NCI-H1436 (cell line): ENCODE measurements at regions not wholly inside any gene's neighbourhood (a gene's known extent, or its start where the extent isn't known, plus 50 kb on each side); places are given as distances from the start of the nearest gene placed in this dataset.
"Not testable (repeated sequence)": the region's sequence is repeated elsewhere in the genome, so short reads cannot be mapped to it uniquely, and the experiment has no call there.

Experiments
- DNase-seq: peaks from one replicate; lab custom pipeline; 2025; lab: John Stamatoyannopoulos, UW

DNA sequence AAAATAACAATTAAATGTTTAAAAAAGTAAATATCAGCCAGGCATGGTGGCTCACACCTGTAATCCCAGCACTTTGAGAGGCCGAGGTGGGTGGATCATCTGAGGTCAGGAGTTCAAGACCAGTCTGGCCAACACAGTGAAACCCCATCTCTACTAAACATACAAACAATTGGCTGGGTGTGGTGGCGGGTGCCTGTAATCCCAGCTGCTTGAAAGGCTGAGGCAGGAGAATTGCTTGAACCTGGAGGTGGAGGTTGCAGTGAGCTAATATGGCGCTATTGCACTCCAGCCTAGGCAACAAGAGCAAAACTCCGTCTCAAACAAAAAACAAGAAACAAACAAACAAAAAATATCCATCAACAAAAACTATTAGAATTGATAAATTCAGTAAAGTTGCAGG lies 77.5 kb downstream of the SNX5 start:
- DNase-seq: not testable (repeated sequence)

DNA sequence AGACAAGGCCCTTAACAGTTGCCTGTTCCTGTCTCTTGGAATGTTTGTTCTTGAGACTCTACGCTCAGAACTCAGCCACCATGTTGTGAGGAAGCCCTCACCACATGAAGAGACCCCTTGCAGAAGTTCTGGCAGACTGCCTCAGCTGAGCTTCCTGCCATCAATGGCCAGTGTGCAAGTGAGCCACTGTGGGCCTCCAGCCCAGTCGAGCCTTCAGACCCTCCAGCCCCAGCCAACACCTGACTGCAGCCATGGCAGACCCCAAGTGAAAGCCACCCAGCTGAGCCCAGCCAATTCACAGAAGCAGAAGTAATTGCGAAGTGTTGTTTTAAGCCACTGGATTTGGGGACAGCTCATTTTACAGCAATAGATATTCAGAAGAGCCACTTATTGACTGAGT lies 78.3 kb downstream of the SNX5 start:
- no peak for DNase-seq

DNA sequence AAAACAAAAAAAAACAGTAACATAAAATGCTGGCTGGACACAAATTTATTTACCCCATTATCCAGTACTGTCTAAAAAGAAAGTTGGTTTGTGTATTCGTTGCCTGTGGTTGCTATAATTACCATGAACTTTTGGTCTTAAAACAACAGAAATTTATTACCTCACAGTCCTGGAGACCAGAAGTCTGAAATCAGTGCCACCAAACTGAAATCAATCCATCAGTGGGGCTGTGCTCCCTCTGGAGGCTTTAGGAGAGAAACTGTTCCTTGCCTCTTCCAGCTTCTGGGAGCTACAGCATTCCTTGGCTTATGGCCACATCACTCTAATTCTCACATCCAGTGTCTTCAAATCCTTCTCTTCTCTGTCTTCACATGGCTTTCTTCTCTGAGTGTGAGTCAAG lies 79.4 kb downstream of the SNX5 start:
- DNase-seq: no peak

DNA sequence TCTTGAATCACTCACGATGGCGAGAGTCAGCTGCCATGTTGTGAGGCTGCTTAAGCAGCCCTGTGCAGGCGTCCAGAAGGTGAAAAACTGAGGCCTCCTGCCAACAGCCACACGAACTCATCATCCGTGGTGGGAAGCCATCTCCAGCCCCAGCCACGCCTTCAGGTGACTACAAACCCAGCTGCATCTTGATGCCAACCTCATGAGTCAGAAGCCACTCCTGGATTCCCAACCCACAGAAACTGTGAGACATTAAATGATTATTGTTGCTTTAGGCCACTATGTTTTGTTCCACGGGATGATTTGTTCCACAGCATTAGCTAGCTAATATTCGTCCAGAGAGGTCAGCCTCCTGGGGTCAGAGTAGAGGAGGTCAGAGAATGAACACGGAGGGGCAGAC lies 80.5 kb downstream of the SNX5 start:
- DNase-seq: no peak

DNA sequence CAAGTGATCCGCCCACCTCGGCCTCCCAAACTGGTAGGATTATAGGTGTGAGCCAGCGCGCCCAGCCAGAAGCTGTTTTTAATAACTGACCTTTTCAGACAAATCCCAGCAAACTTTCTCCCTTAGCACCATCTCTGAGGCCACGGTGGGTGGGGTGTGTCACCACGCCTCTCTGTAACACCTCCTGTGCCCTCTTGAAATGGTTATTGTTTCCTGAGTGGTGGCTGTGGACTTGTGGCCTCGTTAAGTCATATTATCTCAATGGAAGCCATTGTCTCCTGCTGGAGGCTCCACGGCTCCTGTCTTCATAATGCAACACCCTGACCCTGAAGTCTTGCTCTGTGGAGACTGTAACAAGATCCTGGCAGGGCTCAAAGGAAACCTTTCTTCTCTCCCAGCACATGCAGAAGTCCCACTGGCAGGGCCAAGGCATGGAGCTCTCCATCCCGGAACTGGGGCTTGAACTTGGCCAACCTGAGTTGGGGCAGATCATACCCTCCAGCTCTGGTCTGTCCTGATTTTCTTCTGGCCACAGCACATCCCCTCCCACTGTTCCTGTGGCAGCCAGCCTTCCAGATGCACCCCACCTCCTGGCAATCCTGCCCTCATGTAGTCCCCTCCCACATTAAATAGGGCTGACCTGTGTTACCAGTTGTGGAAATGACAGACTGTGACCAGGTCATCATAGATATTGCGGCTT lies 81.1 kb downstream of the SNX5 start:
- DNase-seq: no peak

DNA sequence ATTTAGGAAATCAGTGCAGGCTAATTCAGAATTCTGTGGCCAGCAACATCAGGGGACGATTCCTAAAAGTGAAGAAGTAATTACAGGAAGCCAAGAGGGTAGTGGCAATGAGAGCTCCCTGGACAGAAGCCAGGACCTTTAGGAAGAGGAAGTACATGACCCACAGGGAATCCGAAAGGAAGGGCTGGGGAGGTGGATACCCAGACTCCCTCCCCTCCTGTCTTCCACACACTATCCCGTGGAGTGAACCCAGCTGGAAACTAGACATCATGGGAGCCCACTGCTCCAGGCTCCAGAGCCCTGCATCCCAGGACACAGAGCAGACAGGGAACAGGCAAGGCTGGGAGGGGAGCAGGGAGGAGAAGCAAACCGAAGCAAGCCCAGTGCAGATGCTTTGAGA lies 83.0 kb downstream of the SNX5 start:
- DNase-seq: no peak

DNA sequence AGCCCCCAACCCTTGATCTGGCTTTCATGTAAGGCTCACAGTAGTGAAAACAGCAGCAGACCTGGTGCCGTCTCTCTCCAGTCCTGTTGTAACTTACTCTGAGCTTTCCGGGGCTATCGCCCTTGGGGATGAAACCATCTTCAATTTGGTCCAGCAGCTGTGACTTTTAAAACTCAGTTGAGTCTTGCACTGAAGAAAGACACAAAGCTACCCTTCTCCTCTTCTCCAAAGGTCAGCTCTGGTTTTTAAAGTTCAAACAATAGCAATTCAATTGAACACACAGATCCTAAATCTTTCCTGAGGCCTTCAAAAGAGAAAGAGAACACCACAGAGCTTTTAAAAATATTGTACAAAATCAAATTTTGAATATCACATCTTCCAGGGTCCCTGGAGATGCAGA lies 83.5 kb downstream of the SNX5 start:
- DNase-seq: no peak

DNA sequence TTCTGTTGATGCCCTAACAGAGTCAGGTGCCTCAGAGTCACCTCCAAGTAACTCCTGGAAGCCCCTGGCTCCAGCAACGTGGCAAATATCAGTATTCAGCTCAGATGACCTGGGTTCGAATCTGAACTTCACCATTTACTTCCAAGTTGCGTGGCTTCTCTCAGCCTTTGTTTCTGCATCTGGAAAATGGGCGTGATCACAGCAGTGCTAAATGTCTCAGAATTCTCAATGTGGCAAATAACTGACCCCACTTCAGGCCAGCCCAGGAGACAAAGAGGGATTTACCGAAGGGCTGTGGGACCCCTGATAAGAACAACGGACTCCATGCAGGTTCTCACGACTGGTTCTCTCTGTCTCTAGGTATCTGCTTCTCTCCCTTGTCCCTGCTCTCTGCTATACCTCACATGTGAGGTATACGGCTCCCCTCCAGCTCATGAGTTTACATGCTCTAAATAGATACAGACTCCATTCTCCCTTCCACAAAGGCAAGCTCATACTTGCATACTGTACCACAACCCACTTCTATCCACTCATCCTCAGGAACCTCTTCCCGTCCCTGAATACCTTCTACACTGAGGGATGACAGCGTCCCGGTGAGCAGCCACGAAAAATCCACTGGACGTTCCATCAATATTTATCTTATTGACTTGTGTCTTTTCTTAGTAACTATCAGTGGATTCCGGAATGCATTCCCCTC lies 84.1 kb downstream of the SNX5 start:
- DNase-seq: no peak

DNA sequence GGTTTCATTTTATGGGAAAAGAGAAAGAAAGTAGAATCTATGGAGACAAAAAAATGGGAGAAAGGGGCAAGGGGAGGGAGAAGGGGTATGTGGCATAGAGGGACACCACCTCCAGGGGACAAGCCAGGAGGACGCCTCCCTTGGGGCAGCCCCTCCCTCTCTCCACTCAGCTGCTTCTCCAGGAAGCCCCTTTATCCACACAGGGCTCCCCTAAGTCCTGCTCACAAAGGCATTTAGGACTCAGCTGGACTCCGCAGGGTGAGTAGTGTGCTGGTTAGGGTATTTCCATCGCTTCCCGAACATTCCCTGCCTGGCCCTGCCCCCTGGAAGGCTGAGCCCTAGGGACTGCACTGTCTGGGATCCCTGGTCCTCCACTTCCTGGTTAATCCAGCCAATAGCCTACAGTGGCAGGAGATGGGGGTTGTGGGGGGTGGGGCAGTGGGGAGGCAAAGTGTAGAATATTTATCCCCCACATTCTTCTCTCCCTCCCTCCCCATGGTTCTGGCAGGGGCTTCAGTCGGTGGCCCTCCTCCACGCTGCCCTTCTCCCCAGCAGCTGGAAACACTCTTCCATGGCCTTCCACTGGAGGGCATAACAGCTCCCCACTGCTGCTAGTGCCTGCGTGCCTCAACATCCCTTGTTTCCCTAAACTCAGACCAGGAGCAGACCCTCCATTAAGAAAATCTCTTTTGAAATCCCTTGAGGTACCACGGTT lies 84.8 kb downstream of the SNX5 start:
- no peak for DNase-seq

DNA sequence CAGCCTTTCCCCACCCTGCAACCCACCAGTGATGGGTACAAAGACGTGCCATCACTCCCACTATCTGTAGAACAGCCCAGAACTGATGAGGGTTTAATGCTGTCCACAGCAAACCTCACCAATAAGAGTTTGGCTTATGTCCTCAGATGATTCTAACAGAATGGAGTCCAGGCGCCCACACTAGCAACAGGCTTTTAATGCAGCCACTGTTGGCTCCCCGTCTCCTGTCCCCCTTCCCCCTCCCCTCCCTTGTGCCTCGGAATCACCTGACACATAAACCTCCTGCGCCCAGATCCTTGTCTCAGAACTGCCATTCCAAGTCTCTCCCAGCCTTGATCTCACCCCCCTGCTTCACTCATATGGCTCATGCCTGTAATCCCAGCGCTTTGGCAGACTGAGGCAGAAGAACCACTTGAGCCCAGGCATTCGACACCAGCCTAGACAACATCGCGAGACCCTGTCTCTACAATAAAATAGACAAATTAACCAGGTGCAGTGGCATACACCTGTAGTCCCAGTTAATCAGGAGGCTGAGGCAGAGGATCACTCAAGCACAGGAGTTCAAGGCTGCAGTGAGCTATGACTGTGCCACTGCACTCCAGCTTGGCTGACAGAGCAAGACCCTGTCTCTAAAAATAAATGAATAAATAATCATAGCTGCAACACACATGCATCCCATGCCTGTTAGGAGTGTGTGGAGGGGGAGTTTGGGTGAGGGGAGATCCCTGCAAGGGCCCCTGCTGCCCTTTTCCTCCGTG lies 85.6 kb downstream of the SNX5 start:
- no peak for DNase-seq

DNA sequence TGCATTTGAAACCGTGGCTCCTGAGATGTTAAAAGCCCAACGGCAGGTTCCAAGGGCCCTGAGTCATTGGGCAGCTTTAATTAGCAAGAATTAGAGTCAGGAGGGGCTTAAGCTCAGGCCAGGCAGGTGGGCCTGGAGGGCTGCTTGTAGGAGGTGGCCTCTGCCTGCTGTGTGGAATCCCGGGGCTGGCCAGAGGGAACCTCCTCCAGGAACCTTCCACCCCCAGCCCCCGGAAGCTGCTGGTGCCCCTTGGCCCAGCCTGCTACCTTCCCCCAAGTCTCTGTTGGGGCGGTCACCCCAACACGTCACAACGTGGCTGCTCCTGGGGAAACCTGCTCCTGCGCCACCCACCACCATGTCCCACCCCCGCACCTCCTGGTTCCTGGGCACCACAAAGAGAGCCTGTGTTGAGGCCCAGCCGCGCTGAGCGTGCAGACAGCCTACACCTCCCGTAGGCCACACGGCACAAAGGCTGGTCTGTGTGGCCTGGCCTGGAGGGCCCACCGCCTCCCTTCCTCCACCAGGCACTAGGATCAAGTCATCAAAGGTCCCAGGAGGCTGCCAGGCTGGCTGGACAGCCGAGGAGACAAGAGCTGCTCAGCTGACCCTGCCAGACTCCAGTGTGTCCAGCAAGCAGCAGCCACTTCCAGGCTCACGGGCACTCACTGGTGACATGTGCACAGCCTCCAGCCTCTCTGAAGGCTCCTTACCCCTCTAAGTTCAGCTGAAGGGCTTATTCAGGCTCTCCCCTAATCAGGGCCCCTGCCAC lies 86.3 kb downstream of the SNX5 start:
- no peak for DNase-seq

DNA sequence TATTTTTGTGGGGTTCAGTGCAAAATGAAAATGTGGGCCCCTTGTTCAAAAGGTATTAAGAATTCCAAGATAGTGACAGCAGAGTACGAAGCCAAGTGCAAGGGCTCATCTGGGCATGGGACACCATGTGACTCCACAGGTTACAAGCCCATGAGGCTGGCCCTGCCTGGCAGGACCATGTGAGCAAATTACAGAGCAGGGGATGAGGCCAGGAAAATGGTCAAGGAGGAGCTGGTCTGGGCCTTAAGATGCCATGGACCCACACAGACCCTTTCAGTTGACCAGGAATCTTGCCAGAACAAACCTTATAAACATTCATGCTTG lies 86.9 kb downstream of the SNX5 start:
- no peak for DNase-seq

DNA sequence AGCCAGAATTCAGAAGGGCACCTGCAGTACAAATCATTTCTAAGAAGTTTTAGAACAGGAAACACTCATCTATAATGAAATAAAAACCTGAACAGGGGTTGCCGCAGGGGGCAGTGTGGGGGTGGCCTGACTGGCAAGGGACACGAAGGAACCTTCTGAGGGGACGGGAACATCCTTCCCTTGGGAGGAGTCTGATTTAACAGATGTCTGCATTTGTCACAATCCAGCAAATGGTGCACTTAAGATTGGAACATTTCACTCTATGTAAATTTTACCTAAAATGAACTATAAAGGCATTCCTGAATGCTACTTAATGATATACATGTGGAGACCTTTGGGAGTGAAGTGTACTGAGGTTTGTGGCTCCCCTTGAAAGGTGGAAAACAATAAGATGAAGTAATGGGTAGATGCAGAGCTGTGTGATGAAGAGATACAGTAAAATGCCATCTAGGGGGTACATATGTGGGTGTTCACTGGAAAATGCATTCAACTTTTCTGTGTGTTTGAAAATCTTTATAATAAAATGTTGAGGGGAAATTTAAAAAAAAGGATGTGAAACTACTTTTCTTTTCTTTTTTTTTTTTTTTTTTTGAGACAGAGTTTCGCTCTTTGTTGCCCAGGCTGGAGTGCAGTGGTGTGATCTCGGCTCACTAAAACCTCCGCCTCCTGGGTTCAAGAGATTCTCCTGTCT lies 89.5 kb downstream of the SNX5 start:
- DNase-seq: peak; percentile 17

DNA sequence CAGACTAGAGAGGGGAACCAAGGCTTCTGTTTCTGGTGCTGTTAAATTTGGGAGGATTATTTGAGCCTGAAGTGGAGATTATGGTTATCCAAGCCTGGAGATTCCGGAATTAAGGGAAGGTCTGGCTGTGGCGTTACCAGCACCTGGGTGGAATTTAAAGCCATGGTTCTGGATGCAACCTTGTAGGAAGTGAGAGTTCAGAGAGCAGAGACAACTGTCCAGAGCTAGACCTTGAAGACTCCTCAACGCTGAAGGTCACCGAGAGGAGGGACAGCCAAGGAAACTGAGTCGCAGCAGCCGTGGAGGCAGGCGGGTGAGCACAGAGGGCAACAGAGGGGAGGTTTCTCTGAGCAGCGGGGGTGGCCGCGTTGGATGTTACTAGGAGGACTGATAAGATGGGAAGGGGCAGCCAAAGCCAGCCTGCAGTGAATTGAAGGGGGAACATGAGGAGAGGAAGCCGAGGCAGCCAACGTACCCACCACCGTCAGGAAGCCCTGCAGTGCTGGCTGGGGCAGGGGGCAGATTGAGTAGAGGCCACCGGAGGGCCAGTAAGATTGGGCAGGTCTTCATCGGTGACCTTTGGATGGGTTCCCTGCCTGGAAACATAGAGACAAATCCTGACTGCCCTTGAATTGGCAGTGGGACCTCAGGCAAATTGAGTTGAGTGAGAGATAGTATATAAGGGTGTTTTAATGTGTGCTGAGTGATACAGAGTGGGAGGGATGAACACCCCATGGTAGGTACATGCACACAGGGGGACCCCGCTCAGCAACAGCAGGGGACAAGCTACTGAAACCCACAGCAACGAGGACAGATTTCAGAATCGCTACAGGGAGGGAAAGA lies 90.3 kb downstream of the SNX5 start:
- no peak for DNase-seq

DNA sequence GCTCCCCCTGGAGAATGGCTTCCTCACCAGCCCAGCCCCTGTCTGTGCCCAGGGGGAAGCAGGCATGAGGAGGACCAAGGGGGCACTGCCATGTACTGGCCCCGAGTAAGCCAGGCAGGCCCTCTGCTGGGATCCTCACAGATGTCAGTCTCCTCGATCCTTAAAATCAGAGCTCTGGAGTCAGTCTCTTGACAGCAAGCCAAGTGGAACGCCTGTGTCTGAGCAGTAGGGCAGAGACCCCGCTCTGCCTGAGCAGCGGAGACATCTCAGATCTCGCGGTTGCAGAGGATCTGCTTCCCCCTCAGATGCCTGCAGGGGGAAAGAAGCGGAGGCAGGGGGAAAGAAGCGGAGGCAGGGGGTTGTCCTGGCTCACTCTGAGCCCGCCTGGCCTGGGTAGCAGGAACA lies 92.6 kb downstream of the SNX5 start:
- no peak for DNase-seq

DNA sequence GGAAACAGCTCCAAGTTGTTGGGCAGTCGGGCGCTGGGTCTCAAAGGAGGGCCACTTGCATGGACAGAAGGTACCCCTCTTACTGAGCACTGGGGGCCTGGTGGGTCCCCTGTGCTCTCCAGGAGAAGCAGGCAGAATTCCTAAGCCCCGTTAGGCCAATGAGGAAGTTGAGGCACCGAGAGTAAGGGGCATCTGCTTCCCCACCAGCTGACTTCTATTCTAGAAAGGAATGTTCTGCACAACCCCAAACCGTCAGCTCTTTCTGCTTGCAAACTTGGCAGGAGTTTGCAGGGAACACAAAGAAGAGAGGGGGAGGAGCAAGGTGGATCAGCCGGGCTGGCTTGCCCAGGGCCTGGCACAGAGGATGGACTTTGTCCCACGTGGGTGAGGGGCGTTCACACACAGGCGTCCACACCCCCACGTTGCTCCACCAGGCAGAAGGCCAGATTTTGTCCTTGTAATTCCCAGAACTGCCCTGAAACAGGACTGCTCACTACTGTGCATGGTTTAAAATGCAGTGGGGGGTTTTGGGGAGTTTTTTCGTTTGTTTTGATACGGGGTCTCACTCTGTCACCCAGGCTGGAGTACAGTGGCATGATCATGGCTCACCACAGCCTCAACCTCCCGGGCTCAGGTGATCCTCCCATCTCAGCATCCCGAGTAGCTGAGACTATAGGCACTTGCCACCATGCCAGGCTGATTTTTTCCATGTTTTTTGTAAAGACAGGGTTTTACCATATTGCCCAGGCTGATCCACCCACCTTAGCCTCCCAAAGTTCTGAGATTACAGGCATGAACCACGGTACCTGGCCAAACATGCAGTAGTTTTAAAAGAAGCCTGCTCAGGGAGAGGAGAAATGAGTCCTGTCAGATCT lies 93.3 kb downstream of the SNX5 start:
- DNase-seq: no peak

DNA sequence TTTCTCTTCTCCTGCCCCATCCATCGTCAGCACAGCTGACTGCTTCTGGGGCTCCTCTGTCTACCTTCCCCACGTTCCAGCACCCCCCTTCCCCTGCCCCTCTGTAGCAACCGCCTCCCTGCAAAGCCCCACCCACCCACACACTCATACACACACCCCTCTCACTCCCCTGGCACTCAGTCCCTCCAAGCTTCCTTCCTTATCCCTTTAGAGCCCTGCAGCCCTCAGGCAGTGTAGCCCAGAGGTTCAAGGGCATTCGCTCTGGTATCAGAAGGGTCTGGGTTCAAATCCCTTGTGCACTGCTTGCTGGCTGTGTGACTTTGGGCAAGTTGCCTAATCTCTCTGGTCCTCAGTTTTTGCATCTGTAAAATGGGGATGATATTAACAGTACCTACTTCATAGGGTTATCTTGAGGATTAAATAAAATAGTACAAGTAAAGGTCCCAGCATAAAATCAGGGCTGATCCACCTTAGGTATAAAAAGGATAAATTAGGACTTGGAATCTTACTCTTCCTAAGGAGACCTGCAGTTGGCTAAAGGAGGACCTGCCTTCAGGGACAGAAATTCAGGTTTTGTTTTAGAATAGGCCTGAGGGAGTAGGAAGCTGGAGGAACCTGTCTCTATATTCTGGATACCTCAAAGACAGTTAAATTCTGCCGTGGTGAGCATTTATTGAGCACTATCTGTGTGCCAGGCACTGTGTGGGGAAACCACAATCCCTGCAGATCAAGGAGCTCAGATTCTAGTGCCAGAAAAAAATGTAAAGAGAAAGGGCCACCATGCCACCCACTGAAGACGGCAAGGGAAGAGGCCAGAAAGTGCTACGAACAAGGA lies 94.1 kb downstream of the SNX5 start:
- DNase-seq: no peak
